ENCODE measurements at regions not wholly inside any gene's neighbourhood (a gene's known extent, or its start where the extent isn't known, plus 50 kb on each side); places are given as distances from the start of the nearest gene placed in this dataset.

GRCh38 chr4:58111818-58112217 is 1001.6 kb upstream of the IGFBP7 start:
- no peak for TF ChIP-seq MAX (IDR thresholded peaks at IDR 0.05; ENCODE audit: low read depth, low read length)
- no peak for TF ChIP-seq TBL1XR1 (IDR thresholded peaks at IDR 0.05; ENCODE audit: low read depth, low read length)
- no peak for TF ChIP-seq CTCF (IDR thresholded peaks at IDR 0.05 in 2 of 3, conservative IDR thresholded peaks at IDR 0.05 in 1 of 3; ENCODE audit: control insufficient read depth in 2 of 3, extremely low read depth in 1 of 3, insufficient read depth in 1 of 3, low read depth in 3 of 3, low read length in 3 of 3)
- TF ChIP-seq REST (IDR thresholded peaks at IDR 0.05; ENCODE audit: low read depth, low read length) = no peak
- no peak for TF ChIP-seq RBBP5 (conservative IDR thresholded peaks at IDR 0.05)
- TF ChIP-seq TAF1 (IDR thresholded peaks at IDR 0.05; ENCODE audit: borderline replicate concordance, low read depth, low read length) = no peak
- TF ChIP-seq CREB1 (IDR thresholded peaks at IDR 0.05; ENCODE audit: low read depth) = no peak
- no peak for TF ChIP-seq SMAD1 (IDR thresholded peaks at IDR 0.05; ENCODE audit: low read depth, partially characterized antibody)
- TF ChIP-seq BHLHE40 (IDR thresholded peaks at IDR 0.05; ENCODE audit: borderline replicate concordance in 1 of 2, low read depth in 2 of 2, low read length in 1 of 2) = no peak

Data from GM12878 (cell line).